HG02642 (cell line): ENCODE measurements at regions not wholly inside any gene's neighbourhood (a gene's known extent, or its start where the extent isn't known, plus 50 kb on each side); places are given as distances from the start of the nearest gene placed in this dataset.

Source experiments
- ATAC-seq: cut with Tn5 transposase; IDR thresholded peaks from one replicate; pipeline ENCODE4 v1.9.1; 2021; ENCODE audit warnings: mild to moderate bottlenecking; ENCODE audit not compliant: unreplicated experiment, poor library complexity

- no peak for ATAC-seq
Observed at GRCh38 chr9:18404434-18405029, 69.4 kb upstream of the ADAMTSL1 start.

DNA sequence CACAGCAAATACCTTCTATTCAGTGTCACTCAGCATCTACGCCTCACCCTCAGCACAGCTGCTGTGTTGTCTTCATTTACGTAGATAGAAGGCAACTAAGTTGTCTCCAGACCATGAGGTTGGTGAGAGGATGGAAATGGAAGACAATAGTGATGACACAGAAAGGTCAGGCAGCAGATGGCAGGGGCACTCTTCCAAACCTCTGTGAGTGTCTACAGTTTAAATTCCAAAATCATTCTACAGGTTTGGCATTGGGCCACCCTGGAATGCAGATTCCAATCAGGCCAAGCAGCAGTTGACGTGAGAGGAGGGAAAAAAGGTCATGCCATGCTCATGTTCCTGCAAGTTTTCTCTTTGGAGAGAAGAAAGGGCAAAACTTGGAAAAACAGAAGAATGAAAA lies 68.7 kb upstream of the ADAMTSL1 start:
- ATAC-seq, result no peak

GRCh38 chr9:18410983-18411382 lies 63.0 kb upstream of the ADAMTSL1 start:
- ATAC-seq, result no peak

DNA sequence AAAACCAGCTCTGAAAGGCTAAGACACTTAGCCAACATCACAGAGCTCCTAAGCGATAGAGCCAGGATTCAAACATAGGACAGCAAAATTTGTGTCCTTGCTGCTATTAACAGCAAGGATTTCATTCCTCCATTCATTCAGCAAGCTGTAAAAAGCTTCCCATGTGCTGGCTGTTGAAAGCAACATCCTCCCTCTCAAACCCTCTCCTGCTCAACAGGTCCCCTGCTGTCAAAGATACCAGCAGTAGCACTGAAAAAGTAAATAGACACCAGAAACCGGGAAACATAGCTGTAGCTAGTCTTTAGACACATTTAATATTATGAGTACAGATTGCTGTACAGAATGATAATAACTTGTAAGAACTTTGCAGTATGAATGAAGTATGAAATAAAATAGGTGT lies 52.6 kb upstream of the ADAMTSL1 start:
- no peak for ATAC-seq

DNA sequence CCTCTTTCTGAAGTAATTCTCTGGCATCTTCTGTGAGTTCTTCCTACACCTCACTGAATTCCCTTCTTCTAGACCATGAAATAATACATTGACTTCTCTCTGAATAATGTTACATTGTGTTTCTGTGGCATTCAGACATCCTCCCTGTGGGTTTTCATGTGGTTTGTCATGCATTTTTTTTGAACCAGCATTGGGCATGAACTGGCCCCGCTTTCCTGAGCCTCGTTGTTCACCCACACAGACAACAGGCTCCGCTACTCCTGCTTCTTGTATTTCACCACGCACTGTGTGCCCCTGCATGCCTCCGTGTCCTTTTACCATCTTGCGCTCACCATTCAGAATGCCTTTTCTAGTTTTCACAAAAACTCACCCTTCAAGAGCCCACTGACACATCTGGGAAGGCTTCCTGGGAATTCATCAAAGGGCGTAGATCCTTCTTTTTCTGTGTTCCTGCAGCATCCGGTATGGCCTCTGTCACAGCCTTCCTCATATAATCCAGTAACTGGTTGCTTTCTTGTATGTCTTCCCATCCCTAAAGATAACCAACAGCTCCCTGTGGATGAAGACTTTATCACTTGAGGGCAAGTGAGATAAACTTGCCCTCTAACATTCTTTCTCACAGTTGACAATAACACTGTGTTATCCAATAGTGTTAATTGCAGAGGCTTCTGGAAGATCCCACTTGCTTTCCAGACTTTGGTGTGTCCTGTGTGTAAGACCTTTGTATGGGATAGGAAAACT lies 51.5 kb upstream of the ADAMTSL1 start:
- ATAC-seq, result no peak

DNA sequence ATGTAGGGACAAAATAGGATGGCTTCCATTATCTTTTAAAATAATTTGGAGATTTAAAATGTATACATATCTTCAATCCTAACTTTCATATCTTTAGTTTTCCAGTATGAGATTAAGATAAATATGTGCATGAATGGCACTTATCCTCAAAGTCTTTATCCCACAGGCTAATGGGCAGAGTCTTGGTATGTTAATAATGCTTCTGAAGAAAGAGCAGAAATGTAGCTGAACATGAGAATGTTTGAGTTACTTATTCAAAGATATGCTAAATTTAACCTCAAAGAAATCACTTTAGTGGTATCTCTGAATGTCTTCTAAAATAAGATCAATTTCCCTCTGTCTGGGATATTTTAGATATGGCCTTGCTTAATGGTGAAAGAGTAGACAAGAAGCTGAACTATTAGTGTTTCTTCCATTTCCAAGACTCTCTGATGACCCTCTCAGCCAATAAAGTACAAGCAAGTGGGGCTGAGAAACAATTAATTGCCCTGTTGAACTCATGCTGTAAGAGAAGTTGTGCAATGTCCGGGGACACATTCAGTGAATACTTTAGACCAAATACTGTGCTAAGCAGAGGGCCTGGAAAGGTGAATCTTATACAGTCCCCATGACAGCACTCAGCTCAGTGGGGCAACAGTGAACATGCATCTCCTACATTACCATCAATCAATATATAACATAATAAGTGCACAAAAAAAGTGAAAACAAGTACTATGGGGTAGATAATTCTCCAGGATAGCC lies 50.0 kb upstream of the ADAMTSL1 start:
- no peak for ATAC-seq
